ENCODE measurements at regions not wholly inside any gene's neighbourhood (a gene's known extent, or its start where the extent isn't known, plus 50 kb on each side); places are given as distances from the start of the nearest gene placed in this dataset.

- TF ChIP-seq TCF12 (IDR thresholded peaks at IDR 0.05; ENCODE audit: low read depth) = no peak
- no peak for TF ChIP-seq YY1 (IDR thresholded peaks at IDR 0.05; ENCODE audit: low read depth)
- no peak for TF ChIP-seq MAX (IDR thresholded peaks at IDR 0.05)
- TF ChIP-seq TEAD4 (IDR thresholded peaks at IDR 0.05) = no peak
- TF ChIP-seq USF1 (IDR thresholded peaks at IDR 0.05) = no peak
- no peak for TF ChIP-seq FOXM1 (IDR thresholded peaks at IDR 0.05; ENCODE audit: borderline replicate concordance, low read depth)
- no peak for TF ChIP-seq CREB1 (IDR thresholded peaks at IDR 0.05; ENCODE audit: low read depth)
- TF ChIP-seq ZBTB7A (IDR thresholded peaks at IDR 0.05; ENCODE audit: low read depth) = no peak
- TF ChIP-seq EGR1 (IDR thresholded peaks at IDR 0.05) = no peak
- no peak for TF ChIP-seq EP300 (IDR thresholded peaks at IDR 0.05; ENCODE audit: borderline replicate concordance)
These were observed 61.9 kb downstream of the MRPL32 start for GRCh38 chr7:42994096-42994495.

GRCh38 chr7:42997611-42998010, 65.4 kb downstream of the MRPL32 start:
- TF ChIP-seq YY1 (IDR thresholded peaks at IDR 0.05; ENCODE audit: low read depth) (no peak), TCF12 (IDR thresholded peaks at IDR 0.05; ENCODE audit: low read depth) (no peak), EGR1 (IDR thresholded peaks at IDR 0.05) (no peak), FOXM1 (IDR thresholded peaks at IDR 0.05; ENCODE audit: borderline replicate concordance, low read depth) (no peak), USF1 (IDR thresholded peaks at IDR 0.05) (no peak), CEBPB (IDR thresholded peaks at IDR 0.05) (no peak), CREB1 (IDR thresholded peaks at IDR 0.05; ENCODE audit: low read depth) (no peak), MAX (IDR thresholded peaks at IDR 0.05) (no peak), TEAD4 (IDR thresholded peaks at IDR 0.05) (no peak), RAD21 (IDR thresholded peaks at IDR 0.05; ENCODE audit: low read depth) (no peak), NFIC (IDR thresholded peaks at IDR 0.05) (no peak), EP300 (IDR thresholded peaks at IDR 0.05; ENCODE audit: borderline replicate concordance) (no peak), REST (IDR thresholded peaks at IDR 0.05; ENCODE audit: low read depth) (no peak), TAF1 (IDR thresholded peaks at IDR 0.05; ENCODE audit: low read depth) (no peak)

GRCh38 chr7:43004082-43004481, 71.9 kb downstream of the MRPL32 start:
- no peak for TF ChIP-seq ZBTB7A (IDR thresholded peaks at IDR 0.05; ENCODE audit: low read depth)
- no peak for TF ChIP-seq CREB1 (IDR thresholded peaks at IDR 0.05; ENCODE audit: low read depth)
- no peak for TF ChIP-seq EGR1 (IDR thresholded peaks at IDR 0.05)
- TF ChIP-seq REST (IDR thresholded peaks at IDR 0.05; ENCODE audit: low read depth) = no peak
- TF ChIP-seq FOXM1 (IDR thresholded peaks at IDR 0.05; ENCODE audit: borderline replicate concordance, low read depth) = no peak
- TF ChIP-seq TCF12 (IDR thresholded peaks at IDR 0.05; ENCODE audit: low read depth) = no peak
- TF ChIP-seq RAD21 (IDR thresholded peaks at IDR 0.05; ENCODE audit: low read depth) = no peak
- no peak for TF ChIP-seq YY1 (IDR thresholded peaks at IDR 0.05; ENCODE audit: low read depth)
- TF ChIP-seq CEBPB (IDR thresholded peaks at IDR 0.05) = no peak
- no peak for TF ChIP-seq USF1 (IDR thresholded peaks at IDR 0.05)
- no peak for TF ChIP-seq MAX (IDR thresholded peaks at IDR 0.05)
- no peak for TF ChIP-seq NFIC (IDR thresholded peaks at IDR 0.05)
- no peak for TF ChIP-seq TEAD4 (IDR thresholded peaks at IDR 0.05)
- no peak for TF ChIP-seq EP300 (IDR thresholded peaks at IDR 0.05; ENCODE audit: borderline replicate concordance)

- no peak for TF ChIP-seq RAD21 (IDR thresholded peaks at IDR 0.05; ENCODE audit: low read depth)
- no peak for TF ChIP-seq REST (IDR thresholded peaks at IDR 0.05; ENCODE audit: low read depth)
- TF ChIP-seq TCF12 (IDR thresholded peaks at IDR 0.05; ENCODE audit: low read depth) = no peak
These were observed 73.8 kb downstream of the MRPL32 start for GRCh38 chr7:43006008-43006407.

Measured in Ishikawa (cell line).